Glomerular endothelial cell (primary cell): ENCODE measurements at regions not wholly inside any gene's neighbourhood (a gene's known extent, or its start where the extent isn't known, plus 50 kb on each side); places are given as distances from the start of the nearest gene placed in this dataset.
A peak's percentile ranks its signal among the peaks of the same experiment; 100 is the strongest.

Experiments used
- DNase-seq: peaks from one replicate; pipeline ENCODE4 v3.0.0-alpha.2; 2011; ENCODE audit warnings: low read depth, low spot score; ENCODE audit errors: extremely low read depth

DNA sequence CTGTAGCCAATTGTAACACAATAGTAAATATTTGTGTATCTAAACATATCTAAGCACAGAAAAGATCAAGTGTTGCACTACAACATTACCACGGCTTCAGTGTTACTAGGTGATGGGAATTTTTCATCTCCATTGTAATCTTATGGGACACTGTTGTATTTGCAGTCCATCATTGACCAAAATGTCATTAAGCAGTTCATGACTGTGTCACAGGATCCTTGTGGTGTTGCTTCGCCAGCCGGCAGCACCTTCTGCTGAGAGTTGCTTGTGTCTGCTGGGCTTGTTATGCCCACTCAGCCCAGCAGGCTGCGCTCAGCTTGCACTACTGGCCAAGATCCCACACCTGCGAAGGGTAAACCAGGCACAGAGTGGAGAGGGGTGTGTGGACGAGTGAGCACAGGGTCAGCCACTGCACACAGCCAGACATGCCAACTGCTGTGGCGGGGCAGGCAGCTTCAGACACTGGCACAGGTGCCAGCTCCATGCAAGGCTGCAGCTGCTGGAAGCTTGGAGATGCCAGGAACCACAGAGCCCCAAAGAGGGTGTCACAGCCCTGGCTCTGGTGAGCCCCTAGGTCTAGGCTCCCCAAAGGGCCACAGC, 273.7 kb downstream of the CETN3 start:
- no peak for DNase-seq

DNA sequence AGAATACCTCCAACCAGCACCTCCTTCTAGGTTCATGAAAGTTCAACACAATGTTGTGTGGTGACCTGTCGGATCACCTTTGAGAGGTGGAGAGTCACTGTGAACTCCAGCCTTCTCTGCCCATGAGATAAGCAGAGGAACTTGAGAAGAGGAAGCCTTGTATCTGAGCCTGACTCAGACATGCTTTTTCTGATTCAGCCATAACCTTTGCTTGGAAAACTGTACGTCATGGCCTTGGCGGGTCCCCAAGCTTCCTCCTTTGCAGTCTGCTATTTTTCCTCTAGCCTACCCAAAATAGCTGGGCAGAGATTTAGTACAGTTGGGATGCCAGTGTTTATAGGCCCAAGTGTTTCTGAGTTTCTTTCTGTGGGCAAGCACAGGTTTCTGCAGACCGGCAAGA, 274.7 kb downstream of the CETN3 start:
- DNase-seq, result peak; percentile 4

DNA sequence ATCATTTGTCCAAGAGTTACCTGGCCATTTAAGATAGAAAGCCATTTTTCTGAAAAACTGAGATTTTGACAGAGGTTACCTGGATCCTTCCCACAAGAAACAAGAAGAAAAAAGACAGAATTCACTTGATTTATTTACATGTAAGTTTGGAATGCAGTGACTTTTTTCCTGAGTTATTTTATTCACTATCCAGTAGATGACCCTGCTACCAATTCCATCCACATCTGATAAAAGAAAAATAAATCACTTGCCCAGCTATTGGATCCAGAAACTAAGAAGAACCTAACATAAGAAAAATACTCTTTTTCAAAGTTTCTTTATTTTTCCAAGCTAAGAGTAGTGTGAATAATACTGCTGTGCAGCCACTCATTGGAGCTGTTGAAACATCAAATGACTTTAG, 275.2 kb downstream of the CETN3 start:
- no peak for DNase-seq

DNA sequence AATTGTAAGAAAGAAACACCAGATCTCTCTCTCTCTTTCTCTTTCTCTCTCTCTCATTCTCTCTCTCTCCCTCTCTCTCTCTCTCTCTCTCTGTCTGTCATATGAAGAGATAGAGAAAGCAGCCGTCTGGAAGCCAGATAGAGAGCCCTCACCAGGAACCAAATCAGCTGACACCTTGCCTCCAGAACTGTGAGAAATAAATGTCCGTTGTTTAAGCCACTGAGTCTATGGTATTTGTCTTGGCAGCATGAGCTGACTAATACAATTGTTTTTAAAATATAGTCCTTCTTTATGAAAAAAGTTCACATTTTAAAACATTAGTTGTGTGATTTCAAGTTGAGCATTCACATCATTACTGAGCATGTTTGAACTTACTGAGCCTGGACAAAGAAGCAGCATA, 275.6 kb downstream of the CETN3 start:
- no peak for DNase-seq

DNA sequence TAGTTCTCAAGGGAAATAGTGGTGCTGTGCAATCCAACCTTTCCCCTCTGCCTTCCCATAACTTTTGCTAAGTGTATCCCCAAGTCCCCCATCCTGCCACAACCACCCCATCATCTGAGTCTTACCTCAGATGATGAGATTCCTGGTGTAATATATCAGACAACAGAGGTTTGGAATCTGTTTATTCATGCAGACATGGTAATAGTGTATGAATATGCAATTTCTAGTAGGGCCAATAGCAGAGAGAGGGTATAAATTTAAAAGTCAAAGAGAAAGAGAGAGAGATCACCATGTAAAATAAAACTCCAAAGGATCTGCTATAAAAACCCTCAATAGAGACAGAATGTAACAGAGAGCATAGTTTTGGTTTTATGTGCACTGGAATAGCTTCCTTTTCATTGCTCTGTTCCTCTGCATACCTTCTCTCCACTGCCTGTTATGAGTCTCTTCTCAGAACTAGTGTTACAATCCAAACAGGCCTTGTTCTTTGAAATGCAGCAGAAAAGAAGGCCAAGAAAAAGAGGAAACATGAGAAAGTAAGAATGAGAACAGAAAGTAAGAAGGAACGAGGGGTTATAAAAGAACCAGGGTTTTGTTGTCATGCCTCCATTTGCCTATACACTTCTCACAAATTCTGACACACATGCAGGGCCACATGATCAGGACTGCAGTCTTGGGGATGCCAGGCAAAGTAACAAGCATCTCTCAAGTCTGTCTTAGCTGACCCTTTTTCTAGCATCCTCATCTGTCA, 278.0 kb downstream of the CETN3 start:
- DNase-seq, result no peak

DNA sequence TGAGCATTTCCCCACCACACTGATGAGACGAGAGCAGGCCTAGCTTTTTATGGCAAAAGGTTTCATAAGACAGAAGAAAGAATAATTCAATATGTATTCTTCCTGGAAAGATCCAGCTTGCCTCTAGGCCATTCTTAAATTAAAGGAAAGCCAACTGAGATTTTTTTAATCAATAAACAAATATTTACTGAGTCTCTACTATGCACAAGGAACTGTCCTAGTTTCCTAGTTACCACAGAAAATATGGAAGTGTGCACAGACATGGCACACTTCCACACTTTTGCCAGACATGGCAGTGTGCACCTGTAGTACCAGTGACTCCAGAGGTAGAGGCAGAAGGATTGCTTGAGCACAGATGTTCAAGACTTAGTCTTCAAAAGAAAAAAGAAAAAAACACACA, 281.0 kb downstream of the CETN3 start:
- DNase-seq, result no peak

DNA sequence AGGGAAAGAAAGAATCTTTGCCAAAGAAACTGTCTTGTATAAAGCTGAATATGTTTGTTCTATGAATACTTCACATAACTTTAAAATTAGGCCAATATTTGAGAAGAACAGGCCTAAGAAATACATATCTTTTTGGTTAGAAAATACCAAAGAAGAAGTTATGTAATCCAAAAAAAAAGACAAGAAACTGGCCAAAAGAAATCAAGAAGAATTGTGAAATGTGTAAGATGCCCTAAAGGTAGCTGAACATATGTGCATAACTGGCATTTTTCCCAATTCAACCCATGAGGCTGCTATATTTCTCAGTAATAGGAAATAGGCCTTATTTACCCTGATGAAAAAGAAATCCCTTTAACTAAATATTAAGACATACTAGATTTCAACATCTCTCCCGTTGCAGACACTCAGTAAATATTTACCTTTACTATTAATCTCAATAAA, 290.0 kb downstream of the CETN3 start:
- no peak for DNase-seq

DNA sequence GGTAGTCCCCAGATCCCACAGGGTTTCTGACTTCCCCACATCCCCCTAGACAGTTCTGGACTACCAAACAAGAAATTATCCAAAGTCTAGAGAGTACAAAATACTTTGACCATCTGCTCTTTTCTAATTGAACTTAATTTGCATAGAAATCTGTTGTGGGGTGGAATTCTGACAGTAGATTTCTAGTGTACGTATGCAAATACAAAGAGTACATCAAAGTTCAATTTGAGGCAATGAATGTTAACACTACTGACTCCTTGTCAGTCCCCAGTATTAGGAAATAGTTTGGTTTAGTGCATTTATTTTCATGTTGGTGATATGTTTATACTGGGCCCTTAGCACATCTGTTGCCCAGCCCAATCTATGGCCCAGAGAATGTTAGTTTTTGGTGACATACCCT, 292.6 kb downstream of the CETN3 start:
- DNase-seq, result no peak

DNA sequence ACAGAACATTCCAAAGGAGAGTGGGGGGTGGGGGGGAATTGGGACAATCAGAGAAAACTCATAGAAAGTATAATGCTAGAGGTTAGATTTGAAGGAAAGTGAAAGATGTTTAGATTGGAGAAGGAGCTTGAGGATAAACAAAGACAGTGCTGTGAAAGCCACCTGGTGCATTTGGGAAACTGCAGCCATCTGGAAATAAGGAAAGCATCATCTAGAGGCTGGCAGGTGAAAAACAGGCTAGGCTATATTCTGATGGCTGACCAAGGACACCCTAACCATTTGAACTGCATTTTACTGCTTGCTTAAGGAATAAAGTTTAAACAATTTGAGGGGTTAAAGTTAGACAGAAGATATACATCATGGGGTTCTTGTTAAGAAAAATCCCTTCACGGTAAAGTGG, 296.4 kb downstream of the CETN3 start:
- no peak for DNase-seq

DNA sequence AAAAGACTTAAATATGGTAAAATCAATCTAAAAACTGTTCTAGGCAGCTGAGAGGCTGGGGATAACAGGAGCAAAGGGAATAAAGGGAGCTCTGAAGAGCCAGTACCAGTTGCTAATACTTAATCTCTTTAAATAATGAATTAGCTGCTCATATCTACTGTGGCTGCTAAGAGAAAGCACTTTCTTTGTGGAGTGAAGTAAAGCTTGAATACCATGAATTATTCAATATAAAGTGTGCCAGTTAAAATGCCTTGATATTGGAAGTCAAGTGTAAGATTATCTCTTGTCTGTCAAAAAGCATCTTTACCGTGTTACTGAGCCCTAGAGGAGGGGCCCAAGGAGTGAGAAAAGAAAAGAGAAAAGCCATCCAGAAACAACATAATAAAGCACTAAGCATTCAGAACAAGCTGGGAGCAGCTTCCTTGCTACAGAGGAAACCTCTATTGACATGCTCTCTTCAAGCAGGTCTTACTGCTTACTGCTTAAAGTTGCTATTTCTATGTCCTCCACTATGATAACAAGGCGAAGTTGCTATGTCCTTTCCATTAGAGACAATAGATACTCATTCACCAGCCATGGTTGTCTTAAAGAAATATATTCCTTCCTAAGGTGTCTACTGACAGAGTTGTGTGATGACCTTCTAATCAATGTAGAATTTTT, 297.4 kb downstream of the CETN3 start:
- DNase-seq, result no peak

DNA sequence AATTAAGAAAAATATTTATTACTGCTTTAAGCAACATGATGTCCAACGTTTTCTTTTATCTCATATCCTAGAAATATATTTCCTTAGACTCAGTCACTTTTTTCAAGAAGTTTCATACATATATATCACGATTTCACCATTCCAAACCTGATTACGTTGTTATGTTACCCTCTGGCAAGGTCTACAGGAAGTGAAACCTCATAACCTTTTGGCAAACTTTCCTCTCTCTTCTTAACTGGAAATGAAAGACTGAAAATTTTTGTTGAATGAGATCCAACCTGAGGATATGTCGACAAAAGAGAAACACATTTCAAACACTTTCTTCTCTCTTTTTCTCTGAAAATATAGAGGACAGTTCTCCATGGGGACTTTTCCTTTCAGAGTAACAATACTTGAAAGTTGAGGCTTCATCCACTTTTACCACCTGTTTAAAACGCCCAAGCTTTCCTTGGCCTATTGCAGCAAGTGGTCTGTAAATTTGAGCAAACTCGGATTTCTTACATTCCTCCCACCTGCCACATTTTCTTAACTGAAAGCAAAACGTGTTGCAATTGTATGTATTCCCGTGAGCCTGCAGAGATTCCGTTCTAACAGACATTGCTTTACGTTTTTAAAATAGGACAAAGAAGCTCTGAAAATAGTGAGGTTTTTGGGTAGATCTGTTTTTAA, 298.1 kb downstream of the CETN3 start:
- no peak for DNase-seq

DNA sequence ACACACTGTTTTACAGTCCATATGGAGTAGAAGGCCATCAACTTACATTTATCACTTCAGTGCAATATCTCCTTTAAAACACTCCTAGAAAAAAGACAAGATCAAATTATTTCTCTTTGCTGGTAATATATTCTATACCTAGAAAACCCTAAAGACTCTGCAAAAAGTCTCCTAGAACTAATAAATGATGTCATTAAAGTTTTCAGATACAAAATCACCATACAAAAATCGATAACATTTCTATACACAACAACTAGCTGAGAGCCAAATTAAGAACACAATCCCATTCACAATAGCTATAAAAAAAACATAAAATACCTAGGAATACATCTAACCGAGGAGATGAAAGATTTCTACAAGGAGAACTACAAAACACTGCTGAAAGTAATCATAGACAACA, 300.3 kb downstream of the CETN3 start:
- no peak for DNase-seq

DNA sequence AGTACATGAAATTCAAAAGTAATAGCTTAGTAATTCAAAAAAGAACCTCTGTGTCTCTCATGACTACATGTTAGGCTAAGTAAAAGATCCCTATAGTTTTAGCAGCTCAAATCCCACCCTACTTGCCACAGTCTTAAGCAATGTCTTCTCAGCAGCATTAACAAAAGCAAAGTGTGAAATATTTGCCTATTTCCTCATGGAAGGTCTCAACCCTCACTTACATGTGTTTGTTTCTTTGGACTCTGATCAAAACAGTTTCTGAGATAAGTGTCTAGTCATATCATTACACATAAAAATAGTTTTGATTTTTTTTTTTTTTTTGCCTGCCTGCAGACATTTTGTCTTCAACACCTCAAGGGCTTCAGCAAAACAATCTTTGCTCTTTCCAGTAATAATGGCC, 310.5 kb downstream of the CETN3 start:
- DNase-seq, result no peak

DNA sequence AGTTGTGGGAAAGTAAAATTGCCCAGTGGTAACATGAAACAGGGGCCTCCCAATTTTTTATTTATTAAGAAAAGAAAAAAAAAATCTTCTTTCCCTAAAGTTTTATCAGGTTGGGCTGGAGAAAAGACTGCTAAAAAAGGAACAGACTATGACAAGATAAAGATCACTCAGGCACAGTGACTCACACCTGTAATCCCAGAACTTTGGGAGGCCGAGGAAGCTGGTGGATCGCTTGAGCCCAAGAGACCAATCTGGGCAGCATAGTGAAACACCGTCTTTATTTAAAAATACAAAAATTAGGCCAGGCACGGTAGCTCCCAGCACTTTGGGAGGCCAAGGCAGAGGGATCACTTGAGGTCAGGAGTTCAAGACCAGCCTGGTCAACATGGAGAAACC, 312.5 kb downstream of the CETN3 start:
- DNase-seq, result no peak

DNA sequence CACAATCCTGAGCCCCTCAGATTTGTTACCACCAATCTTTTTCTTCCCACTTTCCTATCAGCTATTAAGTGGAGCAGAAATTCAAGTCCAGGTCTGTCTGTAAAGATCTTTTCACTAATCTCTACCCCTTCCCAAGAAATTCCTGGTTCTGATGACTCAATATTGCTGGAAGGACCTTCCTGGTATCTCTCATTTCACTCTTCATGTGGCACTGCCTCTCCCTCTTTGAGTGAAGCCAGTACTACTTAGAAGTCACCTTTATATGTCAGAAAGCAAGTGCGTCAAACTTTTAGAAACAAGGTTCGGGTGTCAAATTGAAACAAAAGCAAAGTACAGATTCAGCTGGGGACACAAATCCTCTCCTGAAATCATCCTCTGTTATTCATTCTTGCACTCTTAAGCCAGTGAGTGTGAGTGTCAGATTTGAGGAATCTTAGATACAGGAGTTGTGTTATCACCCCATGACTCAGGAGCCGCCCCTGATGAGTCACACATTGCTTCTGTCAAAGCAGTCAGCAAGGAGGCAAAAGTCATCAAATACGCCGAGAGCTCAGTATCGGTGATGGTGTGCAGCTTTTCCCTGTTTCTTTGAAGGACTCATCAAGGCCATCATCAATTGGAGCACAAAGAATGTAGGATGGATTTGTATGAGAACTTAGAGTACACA, 313.0 kb downstream of the CETN3 start:
- peak; percentile 14 for DNase-seq

DNA sequence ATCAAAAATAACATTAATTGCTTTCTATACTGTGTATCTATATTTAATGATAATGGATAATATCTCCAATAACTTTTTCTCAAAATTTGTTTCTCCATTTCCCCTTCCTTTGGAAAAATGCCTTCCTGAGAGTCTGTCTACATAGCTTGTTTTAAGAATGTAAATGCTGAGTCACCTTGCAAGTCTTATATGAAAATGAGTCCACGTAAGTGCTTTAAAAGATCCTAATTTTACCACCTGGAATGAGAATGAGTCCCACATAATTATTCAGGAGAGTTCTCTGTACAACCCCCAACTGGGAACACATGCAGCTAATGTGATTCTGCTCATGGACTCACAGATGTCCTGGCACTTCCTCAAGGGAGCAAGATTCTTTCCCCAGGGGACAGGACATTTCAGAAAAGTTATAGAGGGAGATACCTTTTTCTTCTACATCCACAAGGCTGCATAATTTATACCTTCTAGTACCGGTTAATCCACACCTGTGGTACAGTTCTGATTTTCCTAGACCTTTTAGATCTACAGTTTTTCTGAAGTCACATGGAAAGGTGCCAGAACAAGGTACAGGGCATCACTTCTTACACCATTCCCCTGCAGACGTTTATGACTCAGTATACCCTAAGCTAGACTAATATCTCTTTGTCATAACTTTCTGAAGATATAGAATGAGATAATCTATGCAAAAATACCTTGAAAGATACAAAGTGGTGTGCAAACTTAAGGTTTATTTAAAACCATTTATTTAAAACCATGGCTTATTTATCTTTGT, 314.1 kb downstream of the CETN3 start:
- DNase-seq, result no peak

DNA sequence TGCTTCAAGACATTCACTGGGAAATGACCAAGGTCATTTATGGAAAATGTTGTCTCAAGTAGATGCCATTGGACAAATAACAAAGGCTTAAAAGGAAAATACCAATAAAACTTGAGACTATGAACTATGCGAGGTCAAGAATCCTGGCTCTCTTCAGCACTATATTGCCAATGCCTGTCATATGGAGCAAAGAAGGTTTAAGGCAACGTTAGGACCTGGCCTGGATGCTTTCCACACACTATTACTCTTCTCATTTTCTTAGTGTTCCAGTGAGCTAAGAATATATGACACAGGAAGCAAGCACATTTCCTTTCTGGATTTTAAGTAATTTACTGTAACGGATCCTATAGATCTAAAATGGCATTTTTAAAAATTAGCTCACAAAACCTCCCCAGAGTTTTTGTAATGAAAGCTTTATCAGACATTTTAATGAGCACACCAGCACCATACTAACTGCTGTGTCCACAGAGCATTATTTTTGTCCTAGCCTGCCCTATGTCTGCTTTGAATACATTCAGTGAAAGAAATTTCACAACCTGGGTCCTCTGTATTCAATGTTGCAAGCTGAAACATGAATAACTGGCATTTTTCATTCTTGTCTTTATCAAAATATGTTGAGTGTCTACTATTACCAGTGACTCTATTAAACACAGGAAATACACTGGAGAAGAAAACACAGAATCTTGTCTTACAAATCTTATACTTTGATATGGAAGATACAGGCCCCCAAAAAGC, 315.6 kb downstream of the CETN3 start:
- DNase-seq, result no peak

DNA sequence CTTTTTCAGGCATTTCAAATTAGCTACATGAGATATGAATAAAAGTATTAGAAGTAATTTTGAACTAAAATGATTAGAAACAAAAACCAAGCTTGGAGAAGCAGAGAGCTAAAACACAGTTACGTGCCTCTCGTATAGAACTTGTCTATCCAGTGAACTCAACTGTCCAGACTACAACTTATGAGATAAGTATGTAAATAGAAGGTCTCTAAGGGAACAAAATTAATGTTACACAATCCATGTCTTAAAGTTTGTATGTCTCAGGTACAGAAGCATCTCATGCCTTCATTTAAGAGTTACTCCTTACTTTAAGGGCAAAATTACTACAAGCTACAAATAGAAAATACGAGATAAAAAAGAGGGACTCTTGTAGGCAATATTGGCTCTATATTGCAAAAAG, 316.8 kb downstream of the CETN3 start:
- no peak for DNase-seq

DNA sequence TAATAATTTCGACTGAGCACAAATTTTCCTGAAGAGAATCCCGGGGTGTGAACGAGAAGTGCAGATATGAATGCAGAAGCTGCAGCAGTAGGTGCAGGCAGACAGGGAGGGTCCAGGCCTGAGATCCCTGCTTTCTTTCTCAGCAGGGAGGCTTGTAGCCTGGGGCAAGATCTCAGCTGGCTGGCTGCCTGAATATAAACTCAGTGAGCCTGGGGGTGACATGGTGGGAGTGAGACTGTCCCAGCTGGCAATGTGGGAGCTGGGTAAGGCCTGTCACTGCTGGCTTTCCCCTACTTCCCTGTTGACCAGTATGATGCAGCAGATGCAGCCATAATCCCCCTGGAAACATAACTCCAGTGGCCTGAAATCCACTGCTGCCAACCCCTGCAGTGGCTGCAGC, 325.2 kb downstream of the CETN3 start:
- no peak for DNase-seq
